Keratinocyte (primary cell): ENCODE measurements at regions not wholly inside any gene's neighbourhood (a gene's known extent, or its start where the extent isn't known, plus 50 kb on each side); places are given as distances from the start of the nearest gene placed in this dataset.

Source experiments
- DNase-seq: peaks from one replicate; pipeline ENCODE4 v3.0.0-alpha.2; 2011; ENCODE audit warnings: low read depth, missing footprints, low spot score
- FAIRE-seq: peaks from 2 replicates; lab custom pipeline; 2011; peaks lifted over from hg19 to GRCh38; lab: Jason Lieb, UNC
- H2AFZ ChIP-seq: 2 replicates; pipeline ENCODE4 v1.6.0; 2012; ENCODE audit warnings: low read length, control low read depth, inconsistent platforms; ENCODE audit not compliant: control insufficient read depth
- H3K27ac ChIP-seq: 2 replicates; pipeline ENCODE4 v1.5.1; 2011; ENCODE audit warnings: low read length; ENCODE audit not compliant: control insufficient read depth, insufficient read depth
- H3K27me3 ChIP-seq: 3 replicates; pipeline ENCODE4 v1.6.0; 2011; ENCODE audit warnings: low read length; ENCODE audit not compliant: control insufficient read depth, insufficient read depth; ENCODE audit errors: extremely low read depth
- H3K36me3 ChIP-seq, 2 experiments: 2 replicates in 1 of 2; 3 replicates in 1 of 2; pipeline ENCODE4 v1.5.1; 2011; ENCODE audit warnings: low read length in 2 of 2, mild to moderate bottlenecking in 1 of 2; ENCODE audit not compliant: control insufficient read depth in 2 of 2, insufficient read depth in 2 of 2; ENCODE audit errors: extremely low read depth in 1 of 2
- H3K4me1 ChIP-seq: 3 replicates; pipeline ENCODE4 v1.5.1; 2011; ENCODE audit warnings: low read length; ENCODE audit not compliant: control insufficient read depth, insufficient read depth; ENCODE audit errors: extremely low read depth
- H3K4me2 ChIP-seq: 3 replicates; pipeline ENCODE4 v1.6.0; 2011; ENCODE audit warnings: low read depth, low read length; ENCODE audit not compliant: control insufficient read depth, insufficient read depth; ENCODE audit errors: extremely low read depth
- H3K4me3 ChIP-seq, 3 experiments: fragments of 200-600 bp in 1 of 3; sonication (generic) in 1 of 3; 2 replicates in 2 of 3; 3 replicates in 1 of 3; pipeline ENCODE4 v1.5.1; 2011 to 2016; ENCODE audit warnings: low read length in 3 of 3, mild to moderate bottlenecking in 3 of 3, control low read depth in 2 of 3, inconsistent platforms in 1 of 3, low read depth in 1 of 3, mixed read lengths in 1 of 3, mixed run types in 1 of 3, moderate library complexity in 1 of 3; ENCODE audit not compliant: control insufficient read depth in 2 of 3, insufficient read depth in 2 of 3; ENCODE audit errors: extremely low read depth in 1 of 3
- H3K79me2 ChIP-seq: 2 replicates; pipeline ENCODE4 v1.6.0; 2012; ENCODE audit warnings: low read length; ENCODE audit not compliant: control insufficient read depth, insufficient read depth
- H3K9ac ChIP-seq: 3 replicates; pipeline ENCODE4 v1.6.0; 2011; ENCODE audit warnings: low read length; ENCODE audit not compliant: control insufficient read depth, insufficient read depth; ENCODE audit errors: extremely low read depth
- H3K9me1 ChIP-seq: 3 replicates; pipeline ENCODE4 v1.6.0; 2011; ENCODE audit warnings: low read length; ENCODE audit not compliant: control insufficient read depth, insufficient read depth; ENCODE audit errors: extremely low read depth
- H3K9me3 ChIP-seq: 2 replicates; pipeline ENCODE4 v1.5.1; 2012; ENCODE audit warnings: low read depth, low read length; ENCODE audit not compliant: control insufficient read depth
- H4K20me1 ChIP-seq: 3 replicates; pipeline ENCODE4 v1.6.0; 2011; ENCODE audit warnings: low read length; ENCODE audit not compliant: control insufficient read depth, insufficient read depth; ENCODE audit errors: extremely low read depth
- CTCF ChIP-seq, 3 experiments: IDR thresholded peaks in 1 of 3; conservative IDR thresholded peaks in 1 of 3; optimal IDR thresholded peaks in 1 of 3; 2 replicates in 2 of 3; 3 replicates in 1 of 3; pipeline versions ENCODE3 to v1.5.1; 2011; ENCODE audit warnings: low read length in 3 of 3, mild to moderate bottlenecking in 3 of 3, moderate library complexity in 2 of 3, control low read depth in 1 of 3, inconsistent platforms in 1 of 3; ENCODE audit not compliant: insufficient read depth in 2 of 3; ENCODE audit errors: extremely low read depth in 1 of 3
- EZH2 ChIP-seq: IDR thresholded peaks from one replicate; pipeline ENCODE4 v1.6.1; 2012; ENCODE audit warnings: inconsistent platforms, mild to moderate bottlenecking, low read length, moderate library complexity
- dilution Hi-C: fragments of 300-500 bp; cut with MboI; formaldehyde crosslinking; loops from one replicate; pipeline ENCODE4 v1.7.0; 2020; ENCODE audit warnings: low sequenced_read_pairs; ENCODE audit not compliant: extremely low pct_ligation_motif_present

GRCh38 chr7:68550027-68550426 is 1048.2 kb upstream of the AUTS2 start:
- dilution Hi-C loops, result no loop called here
- Histone ChIP-seq H3K27ac (no peak overlapping the region), H3K4me2 (no peak overlapping the region), H4K20me1 (no peaks in the 10 kb centered on the region), H3K9me3 (no peaks in the 10 kb centered on the region), H3K36me3 (no peaks in the 10 kb centered on the region), H3K27me3 (no peaks in the 10 kb centered on the region), H3K4me3 (no peak overlapping the region), H3K4me1 (no peaks in the 10 kb centered on the region), H2AFZ (no peak overlapping the region), H3K79me2 (no peaks in the 10 kb centered on the region), H3K9ac (no peak overlapping the region), H3K9me1 (no peaks in the 10 kb centered on the region)
- TF ChIP-seq EZH2, result no peak
- no peak for DNase-seq
- no peak for FAIRE-seq

- Histone ChIP-seq H3K4me2 (no peak overlapping the region), H3K36me3 (no peaks in the 10 kb centered on the region), H3K79me2 (no peaks in the 10 kb centered on the region), H3K9me1 (no peaks in the 10 kb centered on the region), H3K4me3 (no peak overlapping the region), H3K4me1 (no peaks in the 10 kb centered on the region), H4K20me1 (no peaks in the 10 kb centered on the region), H3K9ac (no peak overlapping the region), H3K27ac (no peak overlapping the region), H2AFZ (no peak overlapping the region), H3K27me3 (no peaks in the 10 kb centered on the region), H3K9me3 (no peaks in the 10 kb centered on the region)
- FAIRE-seq, result no peak
- DNase-seq, result no peak
- TF ChIP-seq CTCF (optimal IDR thresholded peaks at IDR 0.05 in 1 of 3, IDR thresholded peaks at IDR 0.05 in 1 of 3, conservative IDR thresholded peaks at IDR 0.05 in 1 of 3; ENCODE audit: extremely low read depth in 1 of 3, insufficient read depth in 2 of 3, low read length in 3 of 3) (no peak), EZH2 (no peak)
- dilution Hi-C loops, result no loop called here
Observed at GRCh38 chr7:68550635-68551034, 1047.6 kb upstream of the AUTS2 start.

GRCh38 chr7:68556537-68556936 is 1041.7 kb upstream of the AUTS2 start:
- no peaks in the 10 kb centered on the region for H4K20me1 ChIP-seq
- no peaks in the 10 kb centered on the region for H3K27me3 ChIP-seq
- no peaks in the 10 kb centered on the region for H3K4me1 ChIP-seq
- dilution Hi-C loops, result no loop called here
- H3K9me1 ChIP-seq, result no peaks in the 10 kb centered on the region
- FAIRE-seq, result no peak
- H3K4me2 ChIP-seq, result no peak overlapping the region
- H3K9me3 ChIP-seq, result no peaks in the 10 kb centered on the region
- H3K79me2 ChIP-seq, result no peaks in the 10 kb centered on the region
- no peak overlapping the region for H3K4me3 ChIP-seq
- no peak for DNase-seq
- no peak overlapping the region for H2AFZ ChIP-seq
- no peak for TF ChIP-seq EZH2
- H3K9ac ChIP-seq, result no peak overlapping the region
- no peaks in the 10 kb centered on the region for H3K36me3 ChIP-seq
- H3K27ac ChIP-seq, result no peak overlapping the region
